RKO (cell line): ENCODE measurements at regions not wholly inside any gene's neighbourhood (a gene's known extent, or its start where the extent isn't known, plus 50 kb on each side); places are given as distances from the start of the nearest gene placed in this dataset.
"Not testable (repeated sequence)": the region's sequence is repeated elsewhere in the genome, so short reads cannot be mapped to it uniquely, and the experiment has no call there.

Experiments used
- DNase-seq: peaks from one replicate; pipeline ENCODE4 v3.0.0-alpha.2; 2016; ENCODE audit warnings: low spot score

DNA sequence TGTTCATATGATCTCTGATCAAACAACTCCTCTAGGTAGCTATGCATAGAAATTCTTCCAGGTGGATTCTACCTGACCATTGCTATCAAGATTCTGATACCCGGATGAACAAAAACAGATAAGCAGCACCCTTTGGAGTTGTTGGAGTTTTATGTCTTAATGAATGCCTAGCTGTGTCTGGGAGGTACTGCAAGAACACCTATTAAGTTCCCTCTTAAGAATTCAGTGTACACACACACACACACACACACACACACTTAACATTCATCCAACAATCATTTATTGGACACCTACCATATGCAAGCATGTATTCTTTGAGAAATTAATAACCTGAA lies 58.1 kb upstream of the FNDC3B start:
- DNase-seq: no peak

DNA sequence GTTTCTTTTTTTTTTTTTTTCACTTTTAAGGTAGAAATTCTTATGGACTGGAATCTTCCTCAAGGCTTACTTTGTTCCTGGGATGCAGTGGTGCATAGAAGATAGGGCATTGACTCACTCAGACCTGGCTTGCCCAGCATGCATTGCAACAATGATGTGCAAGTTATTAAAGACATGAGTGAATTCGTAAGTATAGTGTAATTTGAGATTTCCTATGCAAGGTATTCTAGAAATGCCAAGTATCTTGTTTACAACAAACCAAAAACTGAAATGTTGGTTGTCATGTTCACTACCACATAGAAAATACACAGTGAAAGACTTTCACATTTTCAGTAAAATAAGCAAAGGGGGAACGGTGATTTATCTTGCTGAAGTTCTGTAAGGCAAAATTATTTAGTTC lies 56.5 kb upstream of the FNDC3B start:
- no peak for DNase-seq

DNA sequence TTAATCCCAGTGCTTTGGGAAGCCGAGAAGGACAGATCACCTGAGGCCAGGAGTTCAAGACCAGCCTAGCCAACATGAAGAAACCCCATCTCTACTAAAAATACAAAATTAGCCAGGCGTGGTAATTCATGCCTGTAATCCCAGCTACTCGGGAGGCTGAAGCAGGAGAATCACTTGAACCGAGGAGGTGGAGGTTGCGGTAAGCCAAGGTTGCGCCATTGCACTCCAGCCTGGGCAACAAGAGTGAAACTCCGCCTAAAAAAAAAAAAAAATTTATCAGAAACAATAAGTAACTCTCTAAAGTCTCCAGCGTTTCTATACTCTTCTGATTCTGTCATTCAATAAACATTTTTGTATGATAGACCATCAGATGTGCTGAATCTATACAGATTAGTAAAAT lies 55.7 kb upstream of the FNDC3B start:
- DNase-seq: not testable (repeated sequence)

DNA sequence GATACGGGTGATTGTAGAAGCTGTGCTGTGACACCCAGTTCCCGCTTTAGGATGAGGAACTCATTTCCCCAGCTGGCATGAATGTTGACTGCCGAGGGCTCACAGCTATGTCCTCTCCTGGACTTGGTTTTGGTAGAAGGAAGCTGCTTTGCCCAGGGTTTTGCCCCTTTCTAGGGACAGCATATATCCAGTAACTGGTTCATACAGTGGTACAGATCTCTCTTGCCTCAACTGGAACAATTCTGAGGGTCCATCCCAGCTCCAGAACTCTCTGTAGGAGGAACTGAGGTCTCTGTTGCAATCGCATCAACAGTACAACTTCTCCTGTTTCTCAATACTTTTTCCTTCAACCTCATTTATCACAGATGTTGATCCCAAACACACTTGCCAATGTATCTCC lies 54.5 kb upstream of the FNDC3B start:
- DNase-seq: no peak

DNA sequence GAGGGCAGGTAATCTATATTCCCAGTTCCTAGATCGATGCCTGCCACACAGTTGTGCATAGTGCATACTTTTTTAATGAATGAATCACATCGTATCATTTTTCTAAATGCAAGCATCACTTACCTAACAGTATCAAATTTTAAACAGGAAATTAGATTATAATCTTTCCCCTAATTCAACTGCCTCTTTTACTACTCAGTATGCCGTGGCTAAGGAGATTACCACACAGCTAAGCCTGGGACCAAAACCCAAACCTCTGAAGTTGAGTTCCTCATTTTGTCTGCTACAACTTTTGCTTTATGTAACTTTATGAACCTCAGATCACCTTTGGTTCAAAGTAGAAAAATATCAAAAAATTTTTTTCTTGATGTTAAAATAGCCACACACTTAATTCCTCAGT lies 53.2 kb upstream of the FNDC3B start:
- no peak for DNase-seq

DNA sequence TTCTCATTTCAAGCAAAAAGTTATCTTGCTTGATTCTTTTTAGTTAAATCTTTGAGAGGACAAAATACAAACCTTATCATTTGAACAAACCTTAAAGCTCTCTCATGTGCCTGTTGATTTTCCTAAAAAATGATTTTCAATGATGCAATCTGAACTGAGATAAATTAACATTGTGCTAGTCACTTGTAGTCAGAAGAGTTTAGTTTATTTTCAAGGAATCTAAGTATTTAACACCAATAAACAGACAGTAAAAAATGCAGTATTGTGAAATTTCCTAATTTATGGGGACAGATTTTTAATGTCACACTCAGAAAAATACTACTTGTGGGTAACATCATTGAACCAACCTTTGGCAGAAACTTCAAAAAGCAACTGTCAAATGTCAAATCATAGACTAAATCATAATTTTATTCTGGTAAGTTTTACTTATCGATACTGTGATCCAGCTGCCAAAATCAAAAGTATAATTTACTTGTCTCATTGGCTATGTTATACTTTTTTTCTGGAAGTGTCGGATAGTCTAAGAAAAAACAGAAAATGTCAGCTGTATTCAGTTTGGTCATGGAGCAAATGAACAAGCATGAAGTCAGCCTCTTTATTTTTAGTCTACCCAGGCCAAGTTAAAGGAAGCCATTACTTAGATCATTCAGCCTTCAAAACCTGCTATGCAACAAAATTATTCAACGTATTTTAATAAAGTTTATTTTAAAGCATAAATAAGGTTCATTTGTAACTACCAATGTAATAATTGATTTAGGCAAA lies 52.4 kb upstream of the FNDC3B start:
- no peak for DNase-seq
